Activated CD4-positive, alpha-beta T cell treated with anti-CD3 and anti-CD28 coated beads, Interleukin-2, Interleukin-6, amounts not matched to agents 100 ng/mL and 50 ng/mL, durations not matched to agents 16 hours and 8 hours (primary cell): ENCODE measurements at regions not wholly inside any gene's neighbourhood (a gene's known extent, or its start where the extent isn't known, plus 50 kb on each side); places are given as distances from the start of the nearest gene placed in this dataset.
"Not testable (repeated sequence)": the region's sequence is repeated elsewhere in the genome, so short reads cannot be mapped to it uniquely, and the experiment has no call there.

ENCODE experiments used
- DNase-seq: peaks from one replicate; pipeline ENCODE4 v3.0.0-alpha.2; 2020

DNA sequence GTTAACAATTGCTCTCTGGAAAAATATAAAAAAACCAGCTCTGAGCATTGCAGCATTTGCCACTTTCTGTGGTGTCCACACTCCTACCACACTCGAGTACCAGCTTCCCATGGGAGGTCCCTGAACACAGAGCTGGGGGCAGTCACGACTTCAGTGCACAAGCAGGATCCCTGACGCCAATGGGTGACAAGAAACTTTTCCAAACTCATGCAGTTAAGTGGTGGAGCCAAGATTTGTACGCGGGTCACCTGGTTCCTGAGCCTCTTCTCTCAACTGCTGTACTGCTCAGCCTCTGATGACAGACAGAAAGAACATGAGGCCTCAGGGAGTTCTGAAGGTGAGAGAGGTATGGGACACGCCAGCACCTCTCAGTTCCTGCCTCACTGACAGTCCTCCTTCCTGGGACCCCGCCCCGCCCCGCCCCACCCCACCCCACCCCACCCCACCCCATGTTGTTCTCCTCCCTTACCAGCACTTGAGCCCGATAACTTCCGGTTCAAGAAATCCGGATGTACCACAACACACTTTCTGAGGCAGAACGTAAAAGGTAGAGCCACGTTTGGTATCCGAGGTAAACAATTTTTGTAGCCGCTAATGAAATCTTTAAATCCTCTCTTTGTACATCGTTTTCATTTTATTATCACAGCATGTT is 287.6 kb downstream of the MYCN start:
- no peak for DNase-seq

DNA sequence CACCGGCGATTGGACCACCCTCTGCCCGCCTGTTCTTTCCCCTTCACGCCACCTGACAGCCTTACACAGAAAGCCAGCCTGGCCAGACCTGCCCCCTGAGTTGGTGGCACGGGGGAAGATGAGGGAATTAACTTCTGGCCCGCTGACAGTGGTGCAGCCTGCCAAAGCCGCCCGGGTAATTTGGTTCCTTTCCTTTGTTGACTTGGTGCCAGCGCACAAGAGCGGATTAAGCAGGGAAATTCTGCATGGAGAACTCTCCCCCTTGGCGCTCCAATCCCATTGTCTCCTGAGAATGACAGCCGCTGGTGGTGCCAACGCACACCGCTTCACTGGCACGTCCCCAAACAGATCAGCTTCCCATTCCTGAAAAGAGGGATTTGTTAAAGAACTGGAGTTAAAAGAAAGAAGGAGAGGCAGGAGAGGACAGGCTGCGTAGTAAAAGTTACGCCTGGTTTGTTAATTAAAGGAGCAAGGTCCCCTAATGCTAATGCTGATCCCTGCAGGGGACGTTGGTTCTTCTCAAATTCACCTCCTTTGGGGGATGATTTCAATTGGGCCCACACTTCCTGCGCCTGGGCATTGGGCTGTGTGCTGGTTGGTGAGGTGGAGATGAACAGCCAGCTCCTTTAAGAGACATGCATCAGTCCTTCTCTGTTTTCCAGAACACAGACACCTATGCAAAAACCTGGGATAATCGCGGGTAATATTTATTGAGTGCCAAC is 286.8 kb downstream of the MYCN start:
- DNase-seq, result no peak

DNA sequence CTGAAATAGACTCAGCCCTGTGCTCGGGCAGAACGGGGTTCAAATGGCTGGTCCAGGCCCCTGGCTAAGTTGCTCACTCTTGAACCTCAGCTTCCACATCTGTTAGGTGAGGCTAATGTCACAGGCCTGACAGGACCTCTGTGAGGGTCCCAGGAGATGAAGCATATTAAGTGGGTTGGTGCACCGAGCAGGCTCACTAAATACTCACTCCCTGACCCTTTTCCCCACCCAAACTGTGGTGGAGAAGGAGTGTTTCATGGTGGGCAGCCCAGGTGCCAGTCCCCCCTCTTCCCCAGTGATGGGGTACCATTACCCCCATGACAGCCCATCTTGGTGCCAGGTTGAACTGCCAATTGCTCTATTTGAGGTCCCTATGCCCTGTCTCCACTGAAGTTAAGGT is 286.0 kb downstream of the MYCN start:
- no peak for DNase-seq

DNA sequence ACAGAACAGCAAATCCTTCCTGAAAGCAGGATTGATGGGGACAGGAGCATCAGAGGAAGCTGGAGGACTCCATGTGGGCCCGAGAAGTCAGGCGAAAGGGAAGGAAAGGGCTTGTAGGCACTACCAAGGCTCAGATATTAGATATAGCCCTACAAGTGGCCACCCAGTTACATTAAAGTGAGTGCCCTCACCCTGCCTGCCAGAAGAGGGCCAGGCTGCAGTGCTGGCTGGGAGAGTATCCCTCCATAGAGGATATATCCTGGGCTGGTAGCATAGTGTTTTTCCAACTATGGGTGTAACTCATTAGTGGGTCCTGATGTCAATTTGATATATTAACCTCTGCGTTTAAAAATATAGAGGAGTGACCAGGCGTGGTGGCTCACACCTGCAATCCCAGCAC is 285.2 kb downstream of the MYCN start:
- no peak for DNase-seq

DNA sequence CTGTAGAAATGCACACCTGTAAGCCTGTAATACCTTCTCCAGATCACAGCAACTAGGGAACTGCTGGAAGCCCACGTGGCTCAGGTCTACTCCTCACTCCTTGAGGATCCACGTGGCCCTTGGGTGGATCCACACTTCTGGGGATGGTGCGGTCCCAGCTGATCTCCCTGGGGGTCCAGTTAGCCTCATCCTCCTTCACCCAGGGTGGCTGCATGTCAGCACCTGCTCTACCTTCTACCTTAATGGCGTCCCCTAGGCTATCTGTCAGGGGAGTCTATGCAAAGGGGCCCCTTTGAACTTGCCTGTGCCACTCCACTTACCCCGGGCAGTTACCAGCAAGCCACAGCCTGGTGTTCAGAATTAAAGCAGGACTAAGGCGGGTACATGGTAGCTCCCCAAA is 284.7 kb downstream of the MYCN start:
- DNase-seq, result no peak

DNA sequence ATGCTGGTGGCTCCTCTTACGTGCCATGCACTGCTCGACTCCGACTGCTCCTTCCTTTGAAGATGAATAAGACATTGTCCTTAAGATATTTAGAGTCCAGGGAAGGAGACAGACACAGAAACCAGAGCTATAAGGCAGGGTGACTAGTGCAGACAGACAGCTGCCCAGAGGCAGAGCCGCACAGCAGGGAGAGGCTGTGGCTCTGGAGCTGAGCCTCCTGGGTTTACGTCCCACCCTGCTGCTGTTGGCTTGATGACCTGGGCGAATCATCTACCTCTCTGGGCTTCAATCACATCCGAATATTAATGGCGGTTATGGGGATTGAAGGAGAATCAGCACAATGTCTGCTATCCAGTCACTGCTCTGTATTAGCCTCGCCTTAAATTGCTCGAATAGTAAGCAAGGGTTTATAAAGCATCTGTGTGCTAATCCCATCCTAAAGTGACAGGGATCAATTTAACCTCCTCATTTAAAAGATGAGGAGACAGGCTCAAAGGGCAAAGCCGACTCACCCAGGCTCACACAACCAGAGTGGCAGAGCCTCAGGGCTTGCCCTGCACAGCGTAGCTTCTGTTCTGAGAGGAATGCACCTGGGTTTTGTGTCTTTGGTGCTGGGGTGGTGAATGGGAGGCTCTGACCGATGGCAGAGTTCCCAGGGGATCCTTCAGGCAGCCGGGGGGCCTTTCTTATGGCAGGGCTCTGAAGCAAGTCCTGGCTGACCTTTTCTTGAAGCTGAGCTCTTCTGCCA is 284.1 kb downstream of the MYCN start:
- DNase-seq, result no peak

DNA sequence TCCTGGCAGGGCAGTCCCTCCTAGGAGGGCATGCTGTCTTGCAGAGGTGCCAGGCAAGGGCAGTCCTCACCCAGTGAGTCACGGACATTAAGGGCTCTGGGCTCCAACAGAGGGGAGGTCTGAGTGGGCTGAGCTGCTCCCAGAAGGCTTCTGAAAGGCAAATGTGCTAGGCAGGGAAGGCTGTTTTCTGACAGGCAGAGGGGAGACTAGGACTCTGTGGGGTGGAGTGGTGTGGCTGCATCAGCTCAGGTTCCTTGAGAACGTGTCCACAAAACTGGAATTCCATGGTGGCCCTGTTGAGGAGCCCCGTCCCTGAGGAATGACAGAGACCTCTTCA is 283.5 kb downstream of the MYCN start:
- no peak for DNase-seq

DNA sequence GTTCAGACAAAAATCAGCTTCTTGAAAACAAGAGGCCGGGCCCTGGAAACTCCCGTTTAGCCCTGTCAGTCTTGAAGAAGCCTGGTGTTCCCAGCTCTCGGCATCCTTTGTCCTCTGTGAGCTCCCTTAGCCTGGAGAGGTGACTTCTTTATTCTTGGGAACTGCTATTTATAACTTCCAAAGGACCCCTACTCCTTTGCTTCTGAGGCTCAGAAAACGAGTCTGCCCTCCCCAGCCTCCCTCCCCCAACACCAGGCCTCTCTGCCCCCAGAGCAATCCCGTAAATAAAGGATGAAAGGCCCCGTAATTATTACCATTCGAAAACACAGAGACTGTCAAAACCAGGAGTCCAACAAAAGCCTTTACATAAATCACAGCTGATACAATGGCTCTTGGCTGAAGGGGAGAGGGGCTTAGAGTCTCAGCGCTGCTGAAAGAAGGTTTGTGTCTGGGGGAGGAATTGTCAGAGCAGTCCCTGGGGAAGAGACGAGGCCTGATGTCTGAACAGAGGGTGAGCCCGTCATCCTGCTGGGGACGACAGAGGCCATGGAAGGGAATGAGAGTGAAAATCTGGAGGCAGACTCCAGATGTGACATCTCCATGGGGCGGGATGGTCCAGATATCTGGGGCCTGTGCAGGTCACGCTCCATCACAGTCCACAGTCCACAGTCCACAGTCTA is 283.0 kb downstream of the MYCN start:
- DNase-seq, result no peak

DNA sequence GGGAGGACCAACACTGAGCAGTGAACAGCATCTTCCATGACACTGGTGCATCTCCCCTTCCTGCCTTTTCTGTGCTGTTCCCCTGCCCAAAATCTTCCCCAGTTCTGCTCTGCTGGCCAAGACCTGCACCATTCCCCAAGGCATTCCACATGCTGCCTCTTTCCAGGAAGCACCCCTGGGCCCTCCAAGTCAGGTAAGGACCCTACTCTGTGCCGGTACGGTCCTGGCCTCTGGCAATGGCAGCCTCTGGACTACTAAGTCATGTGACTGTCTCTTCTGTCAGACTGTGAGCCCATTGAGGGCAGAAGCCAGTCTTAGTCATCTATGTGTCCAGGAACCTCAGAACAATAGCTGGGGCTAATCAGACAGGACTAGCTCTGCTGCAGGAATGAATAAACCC is 282.0 kb downstream of the MYCN start:
- no peak for DNase-seq

DNA sequence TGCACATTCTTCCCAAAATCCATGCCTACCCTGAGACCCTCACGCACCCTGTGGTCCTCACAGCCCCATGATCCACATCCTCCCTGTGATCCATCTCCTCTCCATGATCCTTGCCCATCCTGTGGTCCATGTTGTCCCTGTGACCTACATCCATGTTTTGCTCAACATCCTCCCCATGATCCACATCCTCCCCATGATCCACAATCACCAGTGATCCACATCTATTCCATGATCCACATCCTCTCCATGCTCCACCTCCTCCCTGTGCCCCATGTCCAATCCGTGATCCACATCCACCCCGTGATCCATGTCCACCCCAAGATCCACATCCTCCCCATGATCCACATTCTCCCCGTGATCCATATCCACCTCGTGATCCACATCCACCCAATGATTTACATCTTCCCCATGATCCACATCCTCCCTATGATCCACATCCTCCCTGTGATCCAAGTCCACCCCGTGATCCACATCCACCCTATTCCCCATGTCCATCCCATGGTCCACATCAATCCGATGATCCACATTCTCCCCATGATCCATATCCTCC is 281.2 kb downstream of the MYCN start:
- no peak for DNase-seq

DNA sequence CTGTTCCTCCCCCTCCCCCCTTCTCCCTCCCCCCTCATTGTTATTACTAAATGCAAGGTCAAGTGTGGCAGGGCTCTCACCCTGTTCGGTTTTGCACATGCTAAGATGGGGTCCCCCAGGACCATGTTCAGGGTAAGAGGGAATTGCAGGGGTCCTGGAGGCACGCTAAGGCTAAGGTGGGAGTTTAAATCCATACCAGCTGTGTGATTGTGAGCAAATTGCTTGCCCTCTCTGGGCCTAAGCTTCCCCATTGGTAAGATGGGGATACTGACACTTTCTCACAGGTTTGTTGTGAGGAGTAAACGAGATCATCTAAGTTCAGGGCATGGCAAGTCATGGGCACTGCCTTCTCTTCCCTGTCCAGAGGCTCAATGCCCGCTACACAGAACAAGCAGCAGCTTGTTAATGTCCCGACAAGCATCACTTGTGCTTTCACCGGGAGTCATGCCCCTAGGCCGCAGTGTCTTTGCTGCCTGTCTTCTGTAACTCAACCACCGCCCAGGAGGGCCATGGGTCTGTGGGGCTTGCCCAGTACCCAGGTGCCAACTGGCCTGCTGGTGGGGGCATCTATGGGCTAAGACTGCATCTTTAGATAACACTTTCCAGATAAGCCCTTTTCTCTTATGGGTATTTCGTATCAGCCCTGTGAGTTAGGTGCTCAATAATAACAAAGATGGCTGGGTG is 279.1 kb downstream of the MYCN start:
- DNase-seq, result no peak

DNA sequence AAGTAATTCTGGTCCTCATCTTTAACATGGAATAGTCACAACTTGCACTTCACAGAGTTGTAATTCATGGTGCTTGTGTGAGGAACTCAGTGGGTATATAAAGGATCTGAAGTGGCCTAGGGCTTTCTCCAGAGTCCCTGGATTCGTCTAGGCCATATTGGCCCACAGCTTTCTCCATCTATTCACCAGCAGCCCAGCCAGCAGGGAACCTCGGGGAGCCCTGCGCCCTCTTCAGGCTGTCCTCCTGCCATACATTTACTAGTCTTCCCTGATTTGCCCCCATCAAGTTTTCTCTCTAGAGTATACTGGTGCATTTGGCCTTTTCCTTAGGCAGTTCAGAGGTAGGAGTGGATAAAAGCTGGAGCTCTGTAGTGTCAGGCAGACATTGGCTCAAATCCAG is 278.3 kb downstream of the MYCN start:
- peak; percentile 5 for DNase-seq

DNA sequence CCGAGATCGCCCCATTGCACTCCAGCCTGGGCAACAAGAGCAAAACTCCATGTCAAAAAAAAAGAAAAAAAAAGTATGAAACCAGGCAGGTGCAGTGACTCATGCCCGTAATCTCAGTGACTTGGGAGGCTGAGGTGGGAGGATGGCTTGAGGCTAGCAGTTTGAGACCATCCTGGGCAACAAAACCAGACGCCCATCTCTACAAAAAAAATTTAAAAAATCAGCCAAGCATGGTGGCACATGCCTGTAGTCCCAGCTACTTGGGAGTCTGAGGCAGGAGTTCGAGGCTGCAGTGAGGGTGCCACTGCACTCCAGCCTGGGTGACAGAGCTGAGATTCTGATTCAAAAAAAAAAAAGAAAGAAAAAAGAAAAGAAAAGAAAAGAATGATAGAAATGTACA is 277.8 kb downstream of the MYCN start:
- no peak for DNase-seq

DNA sequence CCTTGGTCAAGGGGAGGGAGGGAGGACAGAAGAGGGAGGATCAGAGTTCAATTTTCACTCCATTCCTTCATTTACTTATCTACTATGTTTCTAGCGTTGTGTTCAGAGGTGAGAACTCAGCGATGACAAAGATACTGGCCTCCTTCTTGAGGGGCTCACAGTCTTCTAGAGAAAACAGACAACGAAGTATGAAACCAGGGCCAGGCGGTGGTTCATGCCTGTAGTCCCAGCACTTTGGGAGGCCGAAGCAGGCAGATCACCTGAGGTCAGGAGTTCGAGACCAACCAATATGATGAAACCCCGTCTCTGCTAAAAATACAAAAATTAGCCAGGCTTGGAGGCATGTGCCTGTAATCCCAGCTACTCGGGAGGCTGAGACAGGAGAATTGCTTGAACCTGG is 277.4 kb downstream of the MYCN start:
- not testable (repeated sequence) for DNase-seq

DNA sequence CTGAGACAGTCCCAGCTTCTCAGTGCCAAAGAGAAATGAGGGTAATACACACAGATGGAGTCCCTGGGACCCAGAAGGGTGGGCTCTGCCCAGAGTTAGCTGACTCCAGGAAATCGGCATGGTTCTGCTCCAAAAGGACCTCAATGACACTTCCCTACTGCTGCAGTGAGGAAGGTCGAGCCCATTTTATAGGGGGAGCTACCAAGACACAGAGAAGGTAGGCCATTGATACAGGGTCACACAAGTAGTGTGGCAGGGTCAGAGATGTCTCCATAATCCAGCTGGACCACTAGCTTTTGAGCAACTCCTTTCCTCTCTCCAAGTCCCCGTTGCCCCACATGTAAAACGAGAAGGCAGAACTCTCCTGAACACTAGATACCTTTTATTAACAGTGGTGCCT is 276.9 kb downstream of the MYCN start:
- DNase-seq, result no peak

DNA sequence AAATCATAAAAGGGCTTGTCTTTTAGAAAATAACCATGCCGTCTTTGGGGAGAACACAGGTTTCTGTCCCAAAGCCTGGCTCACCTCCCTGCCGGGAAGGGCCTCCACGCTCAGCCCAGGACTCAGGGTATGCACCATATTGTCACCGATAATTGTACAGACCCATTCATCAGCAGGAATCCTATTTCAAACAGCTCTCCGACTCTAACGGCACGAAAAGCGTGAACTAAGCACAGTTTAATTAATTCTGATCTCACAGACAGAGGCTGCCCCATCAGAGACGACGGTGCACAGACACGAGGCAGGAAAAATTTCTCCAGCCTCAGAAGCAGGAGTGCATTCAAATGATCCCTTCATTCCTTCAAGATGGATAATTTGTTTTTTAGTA is 276.2 kb downstream of the MYCN start:
- DNase-seq, result no peak

DNA sequence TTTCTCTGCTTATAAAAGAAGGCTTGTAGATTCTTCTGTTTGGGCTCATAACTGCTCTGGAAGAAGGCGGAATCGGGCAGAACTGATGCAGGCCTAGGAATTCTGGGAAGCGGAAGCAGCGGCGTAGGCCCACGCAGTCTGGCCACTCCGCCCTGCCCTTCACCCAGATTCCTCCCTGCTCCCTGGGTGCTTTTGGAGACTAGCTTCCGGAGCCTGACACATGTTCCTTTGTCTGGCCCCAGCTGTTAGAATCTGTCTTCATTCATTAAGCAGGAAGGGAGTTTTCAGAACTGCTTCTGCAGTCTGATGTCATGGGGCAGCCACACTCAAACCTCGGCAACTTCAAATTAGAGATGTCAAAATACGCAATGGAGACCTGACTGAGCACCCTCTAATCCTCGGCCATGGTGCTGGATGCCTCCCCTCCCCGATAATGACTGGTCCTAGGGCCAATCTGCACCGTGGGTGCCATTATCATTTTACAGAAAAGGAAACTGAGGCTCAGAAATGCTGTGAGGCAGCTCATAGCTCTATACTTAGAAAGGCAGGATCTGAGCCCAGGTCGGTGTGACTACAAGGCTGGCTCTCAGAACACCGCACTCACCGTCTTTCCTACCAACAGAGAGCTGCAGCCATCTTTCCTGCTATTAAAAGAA is 275.7 kb downstream of the MYCN start:
- no peak for DNase-seq

DNA sequence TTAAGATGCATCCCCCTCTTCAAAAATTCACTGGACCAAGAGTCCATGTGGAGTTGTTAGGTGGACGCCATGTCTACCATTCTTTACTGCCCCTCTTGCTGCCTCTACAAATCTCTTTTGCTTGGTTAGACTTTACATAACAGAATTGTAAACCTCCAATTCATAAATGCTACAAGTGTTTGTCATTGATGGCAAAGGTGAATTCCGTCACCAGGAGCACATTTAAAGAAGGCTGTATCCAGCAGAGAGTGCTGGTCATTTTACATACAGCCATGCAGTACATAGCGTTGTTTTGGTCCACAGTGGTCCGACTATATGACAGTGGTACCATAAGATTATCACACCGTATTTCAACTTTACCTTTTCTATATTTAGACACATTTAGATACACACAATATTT is 274.5 kb downstream of the MYCN start:
- DNase-seq, result no peak

DNA sequence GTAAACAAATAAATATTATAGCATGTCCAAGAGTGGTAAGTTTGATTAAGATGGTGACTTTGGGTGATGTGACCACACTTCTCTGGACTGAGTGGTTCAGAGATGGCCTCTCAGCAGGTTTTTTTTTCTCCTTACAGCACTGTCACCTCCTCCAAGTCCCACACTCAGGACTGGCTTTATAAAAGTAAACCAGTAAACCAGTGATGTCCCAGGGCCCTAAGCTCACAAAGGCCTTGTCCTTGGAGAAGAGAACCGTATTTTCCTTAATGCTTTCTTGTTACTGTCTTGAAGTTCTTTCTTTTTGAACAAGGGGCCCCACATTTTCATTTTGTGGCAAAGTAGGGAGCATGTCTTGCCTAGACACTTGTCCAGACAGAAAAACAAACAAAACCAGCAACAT is 274.0 kb downstream of the MYCN start:
- no peak for DNase-seq

DNA sequence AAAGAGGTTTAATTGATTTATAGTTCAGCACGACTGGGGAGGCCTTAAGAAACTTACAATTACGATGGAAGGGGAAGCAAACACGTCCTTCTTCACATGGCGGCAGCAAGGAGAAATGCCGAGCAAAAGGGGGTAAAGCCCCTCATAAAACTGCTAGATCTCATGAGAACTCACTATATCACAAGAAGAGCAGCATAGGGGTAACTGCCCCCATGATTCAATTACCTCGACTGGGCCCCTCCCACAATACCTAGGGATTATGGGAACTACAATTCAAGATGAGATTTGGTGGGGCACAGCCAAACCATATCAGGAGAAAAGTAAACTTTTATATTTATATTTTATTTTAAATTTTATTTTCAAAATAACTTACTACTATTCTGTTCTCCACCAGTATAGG is 272.0 kb downstream of the MYCN start:
- DNase-seq, result no peak

DNA sequence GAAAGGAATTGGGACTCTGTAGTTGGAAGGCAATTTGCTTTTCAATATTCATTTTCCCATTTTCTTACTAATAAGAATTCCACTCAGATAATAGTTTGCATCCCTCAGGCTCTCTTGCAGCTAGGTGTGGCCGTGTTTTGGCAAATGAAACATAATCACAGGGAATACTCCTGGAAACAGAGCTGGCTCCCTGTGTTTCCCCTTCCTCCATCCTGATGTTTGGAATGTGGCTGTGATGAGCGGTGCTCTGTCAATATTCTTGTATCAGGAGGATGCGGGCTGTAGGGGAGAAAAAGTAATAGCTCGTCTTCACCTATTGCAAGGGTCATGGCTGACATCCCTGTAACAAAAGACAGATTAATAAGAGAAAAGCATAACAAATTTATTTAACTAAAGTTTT is 271.0 kb downstream of the MYCN start:
- no peak for DNase-seq

DNA sequence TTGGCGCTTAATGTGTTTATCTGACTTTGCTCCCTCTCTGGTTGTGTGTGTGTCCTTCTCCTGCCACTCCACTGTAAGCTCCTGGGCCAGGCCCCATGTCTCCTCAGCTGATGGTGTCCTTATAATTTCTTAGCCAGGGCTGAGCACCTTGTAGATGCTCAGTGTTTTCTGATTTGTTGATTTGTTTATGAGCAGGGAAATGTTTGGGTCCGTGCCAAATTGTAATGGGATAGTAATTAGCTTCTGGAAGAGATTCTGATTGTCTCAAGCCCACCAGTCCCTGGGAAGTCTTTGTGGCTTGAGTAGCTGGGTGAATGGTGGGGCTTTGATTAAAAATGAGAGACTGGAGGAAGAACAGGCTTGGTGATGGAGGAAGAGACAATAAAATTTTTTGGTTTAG is 270.5 kb downstream of the MYCN start:
- no peak for DNase-seq
